ENCODE measurements at regions not wholly inside any gene's neighbourhood (a gene's known extent, or its start where the extent isn't known, plus 50 kb on each side); places are given as distances from the start of the nearest gene placed in this dataset.

DNA sequence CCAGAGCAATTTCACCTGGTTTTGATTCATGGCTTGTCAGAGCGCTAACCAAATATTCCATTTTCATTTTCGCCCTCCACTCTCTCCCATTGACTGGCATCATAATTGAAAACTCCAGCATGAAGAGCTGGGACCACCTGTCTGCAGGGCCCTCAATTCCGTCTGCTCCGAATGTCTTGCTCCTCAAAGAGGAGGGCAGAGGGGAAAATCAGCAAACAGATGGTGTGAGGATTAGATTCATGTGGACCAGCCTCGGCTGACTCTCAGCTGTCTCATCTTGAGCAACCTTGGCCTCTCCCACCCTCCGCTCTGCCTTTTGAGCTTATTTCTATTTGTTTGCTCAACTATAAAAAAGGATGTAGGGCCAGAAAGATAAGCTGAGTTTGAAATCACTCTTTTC, 512.2 kb upstream of the PPP2R3A start:
- DNase-seq (ENCODE audit: low read depth in 4 of 6, low spot score in 6 of 6) = no peak
- no peak overlapping the region for H3K27ac ChIP-seq (ENCODE audit: low read depth, low read length)
- H3K9me3 ChIP-seq (ENCODE audit: control insufficient read depth, insufficient read depth, low read length) = no peaks in the 10 kb centered on the region
- H3K27me3 ChIP-seq (ENCODE audit: control insufficient read depth, insufficient read depth, low read length) = no peaks in the 10 kb centered on the region
- H3K4me1 ChIP-seq (ENCODE audit: control insufficient read depth, insufficient read depth, low read length) = peaks cover 11% of the 10 kb centered on the region
- 88% methylated on average over 4 of the region's 6 CpGs for WGBS (ENCODE audit: insufficient coverage)
- no peaks in the 10 kb centered on the region for H3K36me3 ChIP-seq (ENCODE audit: control insufficient read depth, insufficient read depth, low read length)
- no peak overlapping the region for H3K4me3 ChIP-seq (ENCODE audit: low read depth, low read length)

DNA sequence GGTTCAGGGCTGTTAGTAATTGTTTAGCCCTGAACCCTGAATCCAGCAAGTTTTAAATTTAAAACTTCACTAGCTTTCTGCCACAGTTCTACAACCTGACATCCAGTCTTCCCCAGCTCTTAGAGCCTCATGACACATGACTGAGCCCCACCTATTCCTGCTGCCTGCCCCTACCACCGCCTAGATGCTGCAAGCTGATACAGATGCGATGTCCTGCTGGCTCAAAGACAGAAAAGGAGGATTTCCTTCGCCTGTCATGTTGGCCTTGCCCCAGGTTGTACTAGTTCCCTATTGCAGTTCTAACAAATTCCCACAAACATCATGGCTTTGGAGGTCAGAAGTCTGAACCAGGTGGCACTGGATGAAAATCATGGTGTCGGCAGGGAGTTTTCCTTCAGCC, 510.6 kb upstream of the PPP2R3A start:
- no peak overlapping the region for H3K27ac ChIP-seq (ENCODE audit: low read depth, low read length)
- 94% methylated on average over 3 of the region's 4 CpGs for WGBS (ENCODE audit: insufficient coverage)

GRCh38 chr3:135456108-135456790, 509.3 kb upstream of the PPP2R3A start:
- peak in 5 of 6 donors; percentile 26 to 88 (median 46) for DNase-seq (ENCODE audit: low read depth in 4 of 6, low spot score in 6 of 6)
- 3% methylated on average over 14 of the region's 15 CpGs for WGBS (ENCODE audit: insufficient coverage)
- H3K27ac ChIP-seq (ENCODE audit: low read depth, low read length) = no peak overlapping the region

More for the DNA sequence above, 510.6 kb upstream of the PPP2R3A start:
- no peaks in the 10 kb centered on the region for H3K9me3 ChIP-seq (ENCODE audit: control insufficient read depth, insufficient read depth, low read length)
- H3K4me1 ChIP-seq (ENCODE audit: control insufficient read depth, insufficient read depth, low read length) = peaks cover 11% of the 10 kb centered on the region
- no peaks in the 10 kb centered on the region for H3K27me3 ChIP-seq (ENCODE audit: control insufficient read depth, insufficient read depth, low read length)
- no peak for DNase-seq (ENCODE audit: low read depth in 4 of 6, low spot score in 6 of 6)
- no peak overlapping the region for H3K4me3 ChIP-seq (ENCODE audit: low read depth, low read length)
- no peaks in the 10 kb centered on the region for H3K36me3 ChIP-seq (ENCODE audit: control insufficient read depth, insufficient read depth, low read length)

DNA sequence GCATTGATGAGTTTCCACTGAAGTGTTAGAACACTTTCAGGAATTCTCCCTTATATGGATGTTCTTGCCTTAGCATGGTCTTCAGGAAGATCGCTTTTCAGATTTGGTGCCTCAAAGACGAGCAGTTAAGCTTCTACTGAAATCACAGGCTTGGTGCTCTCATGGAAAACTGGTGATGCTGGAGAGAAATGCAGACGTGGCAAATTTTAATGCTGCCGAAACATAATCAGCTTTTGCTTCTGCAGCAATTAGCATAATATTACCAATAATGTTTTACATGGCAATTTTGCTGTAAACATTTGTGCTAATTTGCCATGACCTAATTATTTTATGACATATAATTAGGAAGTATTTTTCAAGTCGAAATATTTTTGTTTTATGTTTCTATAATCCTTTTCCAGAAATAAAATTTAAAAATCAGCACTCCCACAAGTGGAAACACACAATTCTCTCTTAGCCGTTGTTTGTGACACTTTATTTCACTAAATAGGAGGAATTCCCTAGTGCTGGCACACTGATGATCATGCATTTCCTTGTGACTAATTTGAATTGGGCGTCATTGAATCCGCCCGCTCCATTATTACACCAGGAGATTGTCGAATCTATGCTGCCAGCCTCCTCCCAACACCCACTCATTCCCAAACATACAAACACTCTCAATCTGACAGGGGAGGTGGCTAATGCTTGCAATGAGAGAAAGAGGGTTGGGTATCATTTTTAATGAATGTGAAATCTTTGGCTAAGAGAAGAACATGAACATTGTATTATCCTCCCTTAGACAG, 506.8 kb upstream of the PPP2R3A start:
- Histone ChIP-seq H3K36me3 (ENCODE audit: control insufficient read depth, insufficient read depth, low read length) (no peaks in the 10 kb centered on the region), H3K4me3 (ENCODE audit: low read depth, low read length) (no peak overlapping the region), H3K4me1 (ENCODE audit: control insufficient read depth, insufficient read depth, low read length) (peaks cover 11% of the 10 kb centered on the region), H3K9me3 (ENCODE audit: control insufficient read depth, insufficient read depth, low read length) (no peaks in the 10 kb centered on the region), H3K27ac (ENCODE audit: low read depth, low read length) (no peak overlapping the region), H3K27me3 (ENCODE audit: control insufficient read depth, insufficient read depth, low read length) (no peaks in the 10 kb centered on the region)
- 54% methylated on average over 4 of the region's 10 CpGs for WGBS (ENCODE audit: insufficient coverage)
- peak in 2 of 6 donors; percentile 7 to 82 for DNase-seq (ENCODE audit: low read depth in 4 of 6, low spot score in 6 of 6)

More at GRCh38 chr3:135456108-135456790, 509.3 kb upstream of the PPP2R3A start:
- Histone ChIP-seq H3K4me3 (ENCODE audit: low read depth, low read length) (no peak overlapping the region), H3K4me1 (ENCODE audit: control insufficient read depth, insufficient read depth, low read length) (peaks cover 11% of the 10 kb centered on the region), H3K27me3 (ENCODE audit: control insufficient read depth, insufficient read depth, low read length) (no peaks in the 10 kb centered on the region), H3K36me3 (ENCODE audit: control insufficient read depth, insufficient read depth, low read length) (no peaks in the 10 kb centered on the region), H3K9me3 (ENCODE audit: control insufficient read depth, insufficient read depth, low read length) (no peaks in the 10 kb centered on the region)

- DNase-seq (ENCODE audit: low read depth in 4 of 6, low spot score in 6 of 6) = no peak
- peaks cover 11% of the 10 kb centered on the region for H3K4me1 ChIP-seq (ENCODE audit: control insufficient read depth, insufficient read depth, low read length)
- no peak overlapping the region for H3K27ac ChIP-seq (ENCODE audit: low read depth, low read length)
- no peak overlapping the region for H3K4me3 ChIP-seq (ENCODE audit: low read depth, low read length)
- H3K9me3 ChIP-seq (ENCODE audit: control insufficient read depth, insufficient read depth, low read length) = no peaks in the 10 kb centered on the region
- no peaks in the 10 kb centered on the region for H3K36me3 ChIP-seq (ENCODE audit: control insufficient read depth, insufficient read depth, low read length)
- 80% methylated on average over 1 of the region's 1 CpG for WGBS (ENCODE audit: insufficient coverage)
- H3K27me3 ChIP-seq (ENCODE audit: control insufficient read depth, insufficient read depth, low read length) = no peaks in the 10 kb centered on the region
Measured at GRCh38 chr3:135460273-135460672, 505.3 kb upstream of the PPP2R3A start.

- H3K27ac ChIP-seq (ENCODE audit: low read depth, low read length) = no peak overlapping the region
- no peaks in the 10 kb centered on the region for H3K4me1 ChIP-seq (ENCODE audit: control insufficient read depth, insufficient read depth, low read length)
- WGBS (ENCODE audit: insufficient coverage) = 100% methylated on average over 1 of the region's 1 CpG
- no peak for DNase-seq (ENCODE audit: low read depth in 4 of 6, low spot score in 6 of 6)
- H3K36me3 ChIP-seq (ENCODE audit: control insufficient read depth, insufficient read depth, low read length) = no peaks in the 10 kb centered on the region
- H3K27me3 ChIP-seq (ENCODE audit: control insufficient read depth, insufficient read depth, low read length) = no peaks in the 10 kb centered on the region
- no peaks in the 10 kb centered on the region for H3K9me3 ChIP-seq (ENCODE audit: control insufficient read depth, insufficient read depth, low read length)
- H3K4me3 ChIP-seq (ENCODE audit: low read depth, low read length) = no peak overlapping the region
Measured at GRCh38 chr3:135471911-135472310, 493.6 kb upstream of the PPP2R3A start.

DNA sequence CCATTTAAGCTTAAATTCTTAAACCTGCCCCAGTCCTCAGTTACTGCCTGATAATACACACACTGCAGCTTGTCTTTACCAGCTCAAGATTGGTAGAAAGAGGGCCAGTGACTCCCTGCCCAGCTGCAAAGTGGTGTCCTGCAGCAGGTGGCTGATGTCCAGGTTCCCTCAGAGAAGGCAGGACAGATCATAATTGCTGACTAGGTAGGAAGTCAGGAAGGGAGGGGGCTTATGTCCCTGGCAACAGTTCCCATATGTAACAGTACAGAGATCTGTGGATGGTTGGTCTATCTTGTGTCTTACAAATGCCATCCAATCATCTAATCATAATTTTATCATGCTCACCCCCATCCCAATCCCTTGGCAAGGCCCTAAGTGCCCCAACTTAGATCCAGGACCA, 492.1 kb upstream of the PPP2R3A start:
- Histone ChIP-seq H3K27ac (ENCODE audit: low read depth, low read length) (no peak overlapping the region), H3K4me3 (ENCODE audit: low read depth, low read length) (no peak overlapping the region), H3K27me3 (ENCODE audit: control insufficient read depth, insufficient read depth, low read length) (no peaks in the 10 kb centered on the region), H3K9me3 (ENCODE audit: control insufficient read depth, insufficient read depth, low read length) (no peaks in the 10 kb centered on the region), H3K36me3 (ENCODE audit: control insufficient read depth, insufficient read depth, low read length) (no peaks in the 10 kb centered on the region), H3K4me1 (ENCODE audit: control insufficient read depth, insufficient read depth, low read length) (no peaks in the 10 kb centered on the region)
- DNase-seq (ENCODE audit: low read depth in 4 of 6, low spot score in 6 of 6) = no peak

- peak in 2 of 6 donors; percentile 18 to 32 for DNase-seq (ENCODE audit: low read depth in 4 of 6, low spot score in 6 of 6)
- Histone ChIP-seq H3K4me1 (ENCODE audit: control insufficient read depth, insufficient read depth, low read length) (no peaks in the 10 kb centered on the region), H3K36me3 (ENCODE audit: control insufficient read depth, insufficient read depth, low read length) (no peaks in the 10 kb centered on the region), H3K9me3 (ENCODE audit: control insufficient read depth, insufficient read depth, low read length) (no peaks in the 10 kb centered on the region), H3K27ac (ENCODE audit: low read depth, low read length) (no peak overlapping the region), H3K27me3 (ENCODE audit: control insufficient read depth, insufficient read depth, low read length) (no peaks in the 10 kb centered on the region), H3K4me3 (ENCODE audit: low read depth, low read length) (no peak overlapping the region)
- 50% methylated on average over 1 of the region's 2 CpGs for WGBS (ENCODE audit: insufficient coverage)
Measured at GRCh38 chr3:135487261-135487660, 478.3 kb upstream of the PPP2R3A start.

DNA sequence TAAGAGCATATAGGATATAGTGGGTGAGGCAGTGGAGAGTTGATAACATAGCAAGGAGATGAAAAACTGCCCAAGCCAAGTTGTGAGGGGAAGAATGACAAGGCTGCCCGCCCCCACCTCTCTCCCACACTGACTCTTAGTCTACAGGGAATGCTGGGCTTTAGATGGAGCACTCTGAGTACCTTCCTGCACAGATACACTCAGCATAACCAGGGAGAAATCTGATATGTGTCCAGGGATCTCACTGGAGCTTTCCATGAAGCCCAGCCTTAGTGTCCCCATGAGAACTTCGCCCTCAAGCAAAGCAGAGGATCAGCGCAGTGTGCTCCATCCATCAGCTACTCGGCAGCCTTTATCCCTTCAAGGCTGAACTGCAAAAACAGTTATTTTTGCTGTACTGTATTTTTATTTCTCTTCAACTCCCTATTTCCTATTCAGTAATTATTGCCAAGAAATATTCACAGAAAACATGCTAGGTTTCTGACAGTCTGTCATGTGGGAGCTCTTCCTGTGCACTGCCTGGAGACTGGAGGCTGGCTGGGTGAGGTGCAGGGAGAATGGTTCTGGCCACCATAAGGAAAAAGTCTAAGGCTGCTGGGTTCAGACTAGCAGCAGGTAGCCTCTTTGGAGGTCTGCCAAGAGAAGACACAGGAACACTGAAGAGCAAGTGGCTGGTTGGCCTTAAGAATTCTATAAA, 475.2 kb upstream of the PPP2R3A start:
- Histone ChIP-seq H3K27ac (ENCODE audit: low read depth, low read length) (no peak overlapping the region), H3K27me3 (ENCODE audit: control insufficient read depth, insufficient read depth, low read length) (no peaks in the 10 kb centered on the region), H3K4me1 (ENCODE audit: control insufficient read depth, insufficient read depth, low read length) (no peaks in the 10 kb centered on the region), H3K4me3 (ENCODE audit: low read depth, low read length) (no peak overlapping the region), H3K9me3 (ENCODE audit: control insufficient read depth, insufficient read depth, low read length) (no peaks in the 10 kb centered on the region), H3K36me3 (ENCODE audit: control insufficient read depth, insufficient read depth, low read length) (no peaks in the 10 kb centered on the region)
- 87% methylated on average over 3 of the region's 4 CpGs for WGBS (ENCODE audit: insufficient coverage)
- peak in 1 of 6 donors; percentile 54 for DNase-seq (ENCODE audit: low read depth in 4 of 6, low spot score in 6 of 6)

All from spinal cord (tissue), 9 donors.